ENCODE measurements at regions not wholly inside any gene's neighbourhood (a gene's known extent, or its start where the extent isn't known, plus 50 kb on each side); places are given as distances from the start of the nearest gene placed in this dataset.

- DNase-seq (ENCODE audit: low read depth), result no peak
- TF ChIP-seq, protein P1, sequence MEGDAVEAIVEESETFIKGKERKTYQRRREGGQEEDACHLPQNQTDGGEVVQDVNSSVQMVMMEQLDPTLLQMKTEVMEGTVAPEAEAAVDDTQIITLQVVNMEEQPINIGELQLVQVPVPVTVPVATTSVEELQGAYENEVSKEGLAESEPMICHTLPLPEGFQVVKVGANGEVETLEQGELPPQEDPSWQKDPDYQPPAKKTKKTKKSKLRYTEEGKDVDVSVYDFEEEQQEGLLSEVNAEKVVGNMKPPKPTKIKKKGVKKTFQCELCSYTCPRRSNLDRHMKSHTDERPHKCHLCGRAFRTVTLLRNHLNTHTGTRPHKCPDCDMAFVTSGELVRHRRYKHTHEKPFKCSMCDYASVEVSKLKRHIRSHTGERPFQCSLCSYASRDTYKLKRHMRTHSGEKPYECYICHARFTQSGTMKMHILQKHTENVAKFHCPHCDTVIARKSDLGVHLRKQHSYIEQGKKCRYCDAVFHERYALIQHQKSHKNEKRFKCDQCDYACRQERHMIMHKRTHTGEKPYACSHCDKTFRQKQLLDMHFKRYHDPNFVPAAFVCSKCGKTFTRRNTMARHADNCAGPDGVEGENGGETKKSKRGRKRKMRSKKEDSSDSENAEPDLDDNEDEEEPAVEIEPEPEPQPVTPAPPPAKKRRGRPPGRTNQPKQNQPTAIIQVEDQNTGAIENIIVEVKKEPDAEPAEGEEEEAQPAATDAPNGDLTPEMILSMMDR (IDR thresholded peaks at IDR 0.05; ENCODE audit: control insufficient read depth, insufficient read depth, low read depth, low read length, missing control alignments), result no peak
- H3K4me3 ChIP-seq (ENCODE audit: control insufficient read depth, low read depth, low read length), result no peak overlapping the region
Measured at GRCh38 chr13:103403148-103403740, 337.0 kb upstream of the SLC10A2 start.

DNA sequence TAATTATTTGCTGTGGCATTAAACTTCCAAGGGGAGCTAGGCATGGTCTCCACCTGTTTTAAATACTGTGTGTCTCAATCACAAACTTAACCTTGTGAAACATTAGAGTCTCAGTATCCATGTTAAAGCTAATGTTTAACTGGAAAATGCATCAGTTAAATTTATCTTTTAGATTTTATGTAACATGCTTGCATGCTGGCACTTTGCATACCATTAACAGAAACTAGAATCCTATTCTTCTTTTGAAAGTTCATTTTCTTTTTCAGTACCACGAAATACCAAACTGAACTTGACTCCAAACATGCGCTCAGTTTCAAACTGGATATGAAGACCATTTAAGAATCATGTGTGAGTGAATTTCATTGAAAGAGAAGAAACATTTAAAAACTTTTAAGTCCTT lies 328.9 kb upstream of the SLC10A2 start:
- DNase-seq (ENCODE audit: low read depth), result no peak
- H3K4me3 ChIP-seq (ENCODE audit: control insufficient read depth, low read depth, low read length), result no peak overlapping the region
- TF ChIP-seq, protein P1 (IDR thresholded peaks at IDR 0.05; ENCODE audit: control insufficient read depth, insufficient read depth, low read depth, low read length, missing control alignments), result no peak

- no peak for DNase-seq (ENCODE audit: low read depth)
- TF ChIP-seq, protein P1 (IDR thresholded peaks at IDR 0.05; ENCODE audit: control insufficient read depth, insufficient read depth, low read depth, low read length, missing control alignments), result no peak
- H3K4me3 ChIP-seq (ENCODE audit: control insufficient read depth, low read depth, low read length), result no peak overlapping the region
Measured at GRCh38 chr13:103394618-103395017, 328.4 kb upstream of the SLC10A2 start.

GRCh38 chr13:103391936-103392335 lies 325.7 kb upstream of the SLC10A2 start:
- no peak for DNase-seq (ENCODE audit: low read depth)
- H3K4me3 ChIP-seq (ENCODE audit: control insufficient read depth, low read depth, low read length), result no peak overlapping the region
- TF ChIP-seq, protein P1 (IDR thresholded peaks at IDR 0.05; ENCODE audit: control insufficient read depth, insufficient read depth, low read depth, low read length, missing control alignments), result no peak

DNA sequence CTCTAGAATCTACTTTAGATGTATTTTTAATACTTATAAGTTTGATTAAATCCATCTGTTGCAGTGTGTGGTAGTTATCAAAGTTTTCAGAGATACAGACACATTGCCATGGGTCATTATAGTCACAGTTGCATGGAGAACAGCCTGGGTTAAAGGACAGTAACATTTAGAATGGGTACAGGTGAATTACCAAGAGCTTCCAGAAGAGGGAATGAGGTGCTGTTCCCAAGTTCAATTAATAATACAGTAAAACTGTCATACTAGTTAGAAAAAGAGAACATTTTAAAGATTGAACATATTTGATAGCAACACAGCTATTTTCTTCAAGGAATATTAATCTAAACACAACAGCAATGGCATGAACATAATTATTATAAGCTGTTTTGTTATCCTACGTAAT lies 322.6 kb upstream of the SLC10A2 start:
- no peak for DNase-seq (ENCODE audit: low read depth)
- TF ChIP-seq, protein P1 (IDR thresholded peaks at IDR 0.05; ENCODE audit: control insufficient read depth, insufficient read depth, low read depth, low read length, missing control alignments), result no peak
- H3K4me3 ChIP-seq (ENCODE audit: control insufficient read depth, low read depth, low read length), result no peak overlapping the region

DNA sequence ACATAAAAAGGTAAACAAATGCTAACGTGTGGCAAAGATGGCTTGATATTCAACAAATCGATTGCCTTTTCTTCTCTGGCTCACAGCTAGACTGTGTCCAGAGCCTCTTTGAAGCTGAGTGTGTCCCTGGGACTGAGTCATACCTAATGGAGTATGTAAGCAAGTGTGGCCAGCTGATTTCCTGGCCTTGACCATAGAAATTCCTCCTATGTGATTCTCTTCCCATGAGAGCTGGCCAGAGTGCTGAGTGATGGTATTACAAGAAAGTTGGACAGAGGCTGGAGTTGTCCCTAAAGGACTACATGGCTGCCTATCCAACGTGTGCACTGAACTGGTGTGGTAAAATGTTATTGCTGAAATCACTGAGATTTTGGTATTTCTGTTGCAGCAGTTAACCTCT lies 320.1 kb upstream of the SLC10A2 start:
- TF ChIP-seq, protein P1 (IDR thresholded peaks at IDR 0.05; ENCODE audit: control insufficient read depth, insufficient read depth, low read depth, low read length, missing control alignments), result no peak
- DNase-seq (ENCODE audit: low read depth), result no peak
- no peak overlapping the region for H3K4me3 ChIP-seq (ENCODE audit: control insufficient read depth, low read depth, low read length)

GRCh38 chr13:103373916-103374315 lies 307.7 kb upstream of the SLC10A2 start:
- DNase-seq (ENCODE audit: low read depth), result no peak
- H3K4me3 ChIP-seq (ENCODE audit: control insufficient read depth, low read depth, low read length), result no peak overlapping the region
- TF ChIP-seq, protein P1 (IDR thresholded peaks at IDR 0.05; ENCODE audit: control insufficient read depth, insufficient read depth, low read depth, low read length, missing control alignments), result no peak

All from AG09309 (cell line).